GM19023 (cell line): ENCODE measurements at regions not wholly inside any gene's neighbourhood (a gene's known extent, or its start where the extent isn't known, plus 50 kb on each side); places are given as distances from the start of the nearest gene placed in this dataset.

Source experiments
- ATAC-seq: cut with Tn5 transposase; IDR thresholded peaks from one replicate; pipeline ENCODE4 v1.9.1; 2021; ENCODE audit warnings: mild to moderate bottlenecking, moderate library complexity; ENCODE audit not compliant: unreplicated experiment

- no peak for ATAC-seq
Measured at GRCh38 chr11:116422956-116423600, 349.7 kb downstream of the BUD13 start.

DNA sequence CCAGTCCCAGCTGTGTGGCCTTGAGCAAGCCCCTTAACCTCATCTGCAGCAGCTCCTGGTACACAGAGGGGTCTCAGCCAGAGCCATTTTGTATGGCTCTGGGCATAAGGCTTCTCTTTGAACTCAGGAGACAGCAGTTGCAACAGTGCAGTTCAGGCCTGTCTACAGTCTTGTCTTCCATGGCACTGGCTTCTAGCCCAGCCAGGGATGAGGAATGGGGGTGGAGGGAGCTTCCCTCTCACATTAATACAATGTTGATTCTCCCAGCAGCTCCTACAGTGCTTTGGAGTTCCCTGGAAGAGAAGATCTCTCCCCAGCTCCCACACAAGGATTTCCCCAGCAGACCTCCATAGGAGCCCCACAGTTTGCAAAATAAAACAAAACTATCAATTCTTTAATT, 350.2 kb downstream of the BUD13 start:
- no peak for ATAC-seq

GRCh38 chr11:116421529-116422185, 351.1 kb downstream of the BUD13 start:
- no peak for ATAC-seq

- ATAC-seq: no peak
Measured at GRCh38 chr11:116420770-116421528, 351.8 kb downstream of the BUD13 start.

- ATAC-seq: no peak
Measured at GRCh38 chr11:116420030-116420429, 352.8 kb downstream of the BUD13 start.

DNA sequence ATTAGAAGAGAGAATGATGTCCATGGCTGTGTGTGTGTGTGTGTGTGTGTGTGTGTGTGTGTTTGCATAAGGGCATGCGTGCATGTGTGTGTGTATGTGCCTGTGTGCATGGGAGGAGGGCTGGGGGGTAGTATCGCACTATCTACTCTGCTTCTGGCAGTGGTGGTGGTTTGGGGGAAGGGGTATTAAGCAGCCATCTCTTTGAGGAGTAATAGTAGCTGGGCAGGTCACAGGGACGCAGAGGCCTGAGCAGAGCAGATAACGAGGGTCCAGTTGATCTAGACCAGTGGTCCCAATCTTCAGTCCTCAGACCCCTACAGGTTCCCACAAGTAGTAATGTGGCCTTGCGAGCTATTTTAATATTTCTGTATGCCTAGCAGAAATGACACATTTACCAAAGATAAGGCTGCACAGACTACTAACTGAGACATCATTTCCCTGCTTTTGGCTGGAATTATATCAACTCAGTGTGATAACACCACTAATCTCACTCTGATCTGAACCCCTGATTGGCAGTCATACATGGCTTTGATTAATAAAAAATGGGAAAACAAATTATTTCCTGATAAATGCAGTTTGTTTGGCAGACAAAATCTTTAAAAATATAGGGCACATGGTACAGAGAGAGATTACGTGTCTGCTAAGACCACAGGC, 354.3 kb downstream of the BUD13 start:
- ATAC-seq: no peak

GRCh38 chr11:116416852-116417251, 355.9 kb downstream of the BUD13 start:
- ATAC-seq: no peak

DNA sequence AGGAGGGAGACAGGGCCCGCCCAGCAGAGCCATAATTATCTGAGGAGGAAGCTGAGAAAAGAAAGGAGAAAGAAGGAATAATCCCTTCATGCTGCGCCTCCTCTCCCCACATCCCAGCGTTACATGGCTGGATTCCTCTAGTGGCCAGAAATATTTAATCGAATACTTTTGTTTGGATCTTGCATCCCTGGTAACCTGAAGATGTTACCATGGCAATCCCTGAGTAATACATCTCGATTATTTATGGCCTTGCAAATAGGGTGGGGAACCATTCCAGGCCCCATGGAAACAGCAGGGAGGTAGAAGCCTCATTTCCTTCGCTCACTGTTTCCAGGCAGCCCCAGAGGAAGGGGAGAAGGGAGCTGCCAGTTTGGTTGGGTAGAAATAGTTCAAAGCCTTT, 357.7 kb downstream of the BUD13 start:
- no peak for ATAC-seq

- no peak for ATAC-seq
Measured at GRCh38 chr11:116414357-116414880, 358.4 kb downstream of the BUD13 start.

DNA sequence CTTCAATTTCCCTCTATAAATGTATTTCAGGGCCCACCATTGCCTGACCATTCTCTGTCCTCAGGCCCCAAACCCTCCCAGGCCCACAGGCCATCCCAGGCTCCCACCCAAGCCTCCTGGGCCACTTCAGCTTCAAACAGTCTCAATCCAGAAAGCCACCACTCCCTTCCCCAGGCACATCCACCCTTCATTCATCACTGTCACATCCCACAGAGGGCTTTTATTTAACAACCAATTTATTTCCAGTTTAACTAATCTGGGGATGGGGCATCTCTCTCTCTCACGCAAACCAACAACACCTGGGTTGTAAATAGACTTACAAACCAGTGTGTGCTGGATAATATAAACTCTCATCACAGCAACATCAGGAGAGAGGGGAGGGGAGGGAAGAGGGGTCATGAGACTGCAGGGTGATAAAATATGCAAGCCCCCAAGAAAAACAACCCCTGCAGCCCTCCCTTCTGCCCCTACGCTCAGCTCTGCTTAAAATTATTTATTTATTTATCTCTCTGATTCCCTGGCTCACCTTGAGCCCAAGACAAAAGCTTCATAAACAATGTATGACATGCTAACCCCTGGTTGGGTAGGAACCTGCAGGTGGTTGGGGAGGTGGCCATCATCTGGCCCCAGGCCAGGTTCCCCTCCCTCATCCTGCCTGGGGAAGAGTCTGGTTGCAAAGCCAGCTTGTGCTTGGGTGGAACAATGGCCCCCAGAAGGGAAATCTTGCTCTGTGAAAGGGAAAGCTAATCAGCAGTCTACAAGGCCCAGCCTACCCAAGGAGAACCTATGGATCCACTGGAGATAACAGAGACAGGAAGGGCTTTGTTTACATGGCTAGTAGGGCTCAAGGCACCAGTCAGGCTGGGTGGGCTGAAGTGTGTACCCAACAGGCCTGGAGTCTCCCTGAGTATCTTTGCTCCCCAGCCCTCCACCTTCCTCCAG, 359.2 kb downstream of the BUD13 start:
- no peak for ATAC-seq

DNA sequence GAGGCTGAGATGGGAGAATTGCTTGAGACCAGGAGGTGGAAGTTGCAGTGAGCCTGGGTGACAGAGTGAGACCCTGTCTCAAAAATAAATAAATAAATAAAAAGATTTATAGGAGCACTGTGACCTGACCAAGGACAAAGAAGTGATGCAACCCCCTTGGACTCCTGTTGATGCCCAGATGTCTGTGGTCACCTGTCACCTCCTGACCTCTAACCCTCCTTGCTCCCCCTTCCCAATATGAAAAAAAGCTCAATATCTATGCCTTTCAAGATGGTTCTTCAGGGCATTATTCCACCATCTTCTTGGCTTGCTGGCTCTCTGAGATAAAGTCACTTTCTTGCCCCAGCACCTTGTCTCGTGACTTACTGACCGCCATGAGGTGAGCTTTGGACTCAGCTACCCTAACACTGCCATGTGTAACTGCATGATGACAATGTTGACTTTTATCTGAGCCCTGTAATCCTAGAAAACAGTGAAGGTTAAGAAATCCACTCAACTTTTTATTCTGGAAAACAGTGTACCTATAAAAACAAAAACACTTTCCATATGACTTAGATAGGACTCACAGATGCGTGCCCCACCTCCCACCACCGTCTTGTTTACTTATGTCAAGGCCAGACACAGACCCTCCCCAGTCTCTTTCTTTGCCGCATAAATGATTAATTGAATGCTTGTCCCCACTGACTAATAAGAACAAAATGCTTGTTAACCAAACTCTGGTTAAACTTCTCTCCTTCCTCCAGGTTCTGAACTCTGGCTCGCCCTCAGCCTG, 360.5 kb downstream of the BUD13 start:
- no peak for ATAC-seq

DNA sequence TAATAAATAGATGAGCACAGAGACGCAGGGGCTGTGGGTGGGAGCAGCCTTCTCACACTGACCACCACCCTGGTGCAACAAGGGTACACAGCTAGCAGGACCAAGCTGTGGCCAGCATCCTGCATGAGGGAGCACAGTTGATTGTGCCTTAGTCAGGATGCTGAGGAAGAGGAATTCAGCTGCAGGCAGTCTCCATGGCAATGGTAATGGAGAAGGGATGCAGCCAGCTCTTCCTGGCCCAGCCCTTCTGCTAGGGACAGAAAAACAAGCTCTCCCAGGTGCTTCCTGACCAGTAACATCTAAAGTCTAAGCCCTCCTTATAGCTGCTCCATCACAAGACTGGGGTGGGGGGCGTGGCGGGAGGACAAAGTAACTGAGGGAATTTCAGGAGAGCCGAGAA, 363.5 kb downstream of the BUD13 start:
- no peak for ATAC-seq

DNA sequence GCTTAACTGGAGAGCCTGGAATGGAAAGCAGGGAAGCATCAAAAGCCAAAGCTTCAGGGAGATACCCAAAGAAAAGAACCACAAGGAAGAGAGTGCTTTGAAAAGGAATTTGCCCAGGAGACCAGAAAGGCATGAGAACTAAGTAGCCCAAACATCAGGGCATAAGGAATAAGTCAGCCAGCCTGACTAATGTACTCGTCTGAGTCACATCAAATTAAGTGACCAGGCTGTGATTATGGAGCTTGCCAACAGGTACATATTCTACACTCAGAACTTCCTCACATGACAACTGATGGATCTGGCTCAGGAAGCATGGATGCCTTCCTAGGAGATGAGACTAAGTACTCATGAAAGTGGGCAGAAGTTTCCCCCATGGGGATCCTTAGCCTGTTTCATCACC, 366.7 kb downstream of the BUD13 start:
- no peak for ATAC-seq

- ATAC-seq: no peak
Measured at GRCh38 chr11:116404462-116404798, 368.4 kb downstream of the BUD13 start.

DNA sequence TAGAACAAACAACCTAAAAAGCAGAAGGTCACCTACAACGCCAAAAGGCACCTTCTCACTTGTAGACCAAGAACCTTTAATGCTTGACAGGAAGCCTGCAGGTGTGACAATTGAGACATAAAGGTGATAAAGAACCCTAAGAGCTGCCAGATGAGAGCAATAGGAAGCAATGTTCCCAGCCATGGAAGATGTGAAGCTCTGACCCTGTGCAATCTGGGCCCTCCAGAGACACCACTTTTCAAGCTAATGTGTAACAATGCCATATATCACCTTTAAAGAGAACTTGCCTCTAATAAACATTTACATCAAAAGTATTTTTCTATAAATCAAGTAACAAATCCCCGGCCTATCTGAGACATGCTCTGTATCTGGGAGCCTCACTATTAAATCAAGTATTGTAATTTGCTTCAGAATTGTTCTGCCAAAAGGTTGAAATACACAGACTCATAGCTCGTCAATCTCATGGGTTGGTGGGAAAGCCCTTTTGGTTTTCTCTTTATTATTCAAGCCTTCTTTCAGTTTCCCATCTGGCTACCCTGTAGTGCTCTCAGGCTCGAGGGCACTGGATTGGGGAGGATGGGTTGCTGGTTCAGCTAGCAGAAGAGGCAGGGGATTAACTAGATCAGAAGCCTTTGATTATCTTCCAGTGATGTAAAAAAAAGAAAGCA, 368.9 kb downstream of the BUD13 start:
- ATAC-seq: no peak

DNA sequence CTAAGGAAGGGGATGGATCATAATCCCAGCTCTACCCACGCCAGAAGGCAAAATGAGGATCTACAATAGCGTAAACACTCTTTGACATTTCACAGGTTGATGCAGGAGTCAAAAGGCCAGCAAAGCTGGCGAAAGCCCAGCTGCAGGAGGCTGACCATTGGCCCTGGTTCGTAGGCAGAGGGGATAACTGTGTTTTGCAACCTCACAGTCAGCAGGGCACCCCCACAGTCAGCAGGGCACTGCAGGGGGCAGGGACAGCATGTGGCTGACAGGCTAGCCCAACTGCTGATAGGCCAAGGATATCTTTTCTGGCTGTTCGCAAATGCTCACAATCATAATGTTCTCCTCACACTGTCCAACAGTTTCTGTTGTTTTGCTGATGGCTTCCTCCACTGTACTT, 372.7 kb downstream of the BUD13 start:
- no peak for ATAC-seq

- no peak for ATAC-seq
Measured at GRCh38 chr11:116397602-116398084, 375.1 kb downstream of the BUD13 start.

DNA sequence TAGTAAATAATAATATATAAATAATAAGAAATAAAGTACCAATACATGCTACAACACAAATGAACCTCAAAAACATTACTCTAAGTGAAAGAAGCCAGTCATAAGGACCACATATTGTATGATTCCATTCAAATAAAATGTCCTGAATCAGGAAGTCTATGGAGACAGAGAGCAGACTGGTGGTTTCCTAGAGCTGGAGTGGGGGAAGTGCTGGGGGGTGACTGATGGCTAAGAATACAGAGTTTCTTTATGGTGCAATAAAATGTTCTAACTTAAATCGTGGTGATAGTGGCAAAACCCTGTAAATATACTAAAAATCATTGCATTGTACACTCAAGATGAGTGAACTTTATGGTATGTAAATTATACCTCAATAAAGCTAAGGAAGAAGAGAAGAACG, 376.5 kb downstream of the BUD13 start:
- ATAC-seq: no peak

DNA sequence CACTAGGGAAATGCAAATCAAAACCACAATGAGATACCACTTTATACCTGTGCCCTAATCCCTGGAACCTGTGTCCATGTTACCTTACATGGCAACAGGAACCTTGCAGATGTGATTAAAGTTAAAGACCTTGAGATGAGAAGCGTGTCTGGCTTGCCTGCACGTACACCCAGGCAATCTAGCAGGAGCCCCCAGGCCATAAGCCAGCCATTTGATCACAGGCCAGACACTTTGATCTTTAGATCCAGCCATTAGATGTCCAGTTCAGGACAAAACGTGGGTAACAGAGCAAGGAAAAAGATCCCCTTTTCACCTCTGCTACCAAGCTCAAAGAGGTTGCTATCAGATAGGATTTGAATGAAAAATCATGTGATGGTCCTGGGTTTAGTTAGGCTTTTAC, 378.8 kb downstream of the BUD13 start:
- ATAC-seq: no peak
